Activated CD4-positive, alpha-beta T cell treated with anti-CD3 and anti-CD28 coated beads, Interleukin-2, amount 10 ng/mL, durations not matched to agents 24 days and 14 days (primary cell): ENCODE measurements at regions not wholly inside any gene's neighbourhood (a gene's known extent, or its start where the extent isn't known, plus 50 kb on each side); places are given as distances from the start of the nearest gene placed in this dataset.

ENCODE experiments used
- DNase-seq: peaks from one replicate; pipeline ENCODE4 v3.0.0; 2022
- H3K27ac Mint-ChIP-seq: one replicate; pipeline ENCODE4 v1.8.0; 2022; ENCODE audit warnings: mild to moderate bottlenecking, mixed read lengths
- H3K27me3 Mint-ChIP-seq: one replicate; pipeline ENCODE4 v1.8.0; 2022; ENCODE audit warnings: mixed read lengths
- H3K36me3 Mint-ChIP-seq: one replicate; pipeline ENCODE4 v1.8.0; 2022; ENCODE audit warnings: low read depth, mild to moderate bottlenecking, mixed read lengths
- H3K4me1 Mint-ChIP-seq: one replicate; pipeline ENCODE4 v1.8.0; 2021; ENCODE audit warnings: mixed read lengths
- H3K4me3 Mint-ChIP-seq: one replicate; pipeline ENCODE4 v1.8.0; 2022; ENCODE audit warnings: mild to moderate bottlenecking, moderate library complexity, mixed read lengths
- H3K9me3 Mint-ChIP-seq: one replicate; pipeline ENCODE4 v1.8.0; 2021; ENCODE audit warnings: mixed read lengths
- intact Hi-C: fragments of 100-400 bp; cut with micrococcal nuclease; formaldehyde crosslinking; loops from one replicate; pipeline ENCODE4 v1.15.1; 2023

DNA sequence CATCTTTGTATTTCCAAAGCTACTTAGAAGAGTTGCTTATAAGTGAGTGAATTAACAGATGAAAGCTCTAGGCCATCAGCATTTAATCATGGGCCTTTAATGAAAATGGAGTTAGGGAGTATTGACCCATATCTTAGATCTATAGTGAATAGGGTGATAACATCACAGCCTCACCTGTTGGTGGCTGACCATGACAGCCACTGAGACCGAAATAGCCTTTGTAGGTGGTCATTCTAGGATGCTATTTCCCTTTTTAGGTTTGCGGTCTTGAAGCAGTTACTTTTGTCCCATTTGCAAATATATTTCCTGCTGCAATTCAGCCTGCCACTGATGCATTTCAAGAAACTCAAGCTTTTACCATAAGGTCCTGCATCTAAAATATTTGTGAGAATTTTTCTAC is 410.1 kb upstream of the LYPLAL1 start:
- H3K27ac Mint-ChIP-seq: no peak overlapping the region
- no peaks in the 10 kb centered on the region for H3K36me3 Mint-ChIP-seq
- H3K9me3 Mint-ChIP-seq: no peaks in the 10 kb centered on the region
- H3K4me1 Mint-ChIP-seq: no peaks in the 10 kb centered on the region
- H3K4me3 Mint-ChIP-seq: no peak overlapping the region
- intact Hi-C loops: no loop called here
- no peaks in the 10 kb centered on the region for H3K27me3 Mint-ChIP-seq
- DNase-seq: no peak

DNA sequence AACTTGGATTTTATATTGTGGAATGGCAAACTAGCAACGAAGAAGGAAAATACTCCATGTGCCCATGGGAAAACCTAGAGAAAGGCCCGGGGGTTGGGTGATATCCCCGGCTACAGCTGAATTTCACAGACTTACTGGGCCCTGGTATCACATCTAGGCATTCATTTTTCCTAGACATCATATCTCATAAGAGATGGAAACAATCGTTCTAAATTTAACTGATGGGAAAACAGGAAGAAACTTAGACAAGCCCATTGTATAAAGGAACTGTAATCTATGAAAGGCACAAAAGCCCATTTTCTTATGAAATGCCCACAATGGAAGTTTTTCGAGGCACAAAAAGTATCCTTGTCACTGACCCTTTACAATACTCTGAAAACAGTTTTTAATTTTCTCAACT is 407.9 kb upstream of the LYPLAL1 start:
- Mint-ChIP-seq H3K4me3 (no peak overlapping the region), H3K4me1 (no peaks in the 10 kb centered on the region), H3K27me3 (no peaks in the 10 kb centered on the region), H3K27ac (no peak overlapping the region), H3K36me3 (no peaks in the 10 kb centered on the region), H3K9me3 (no peaks in the 10 kb centered on the region)
- intact Hi-C loops: no loop called here
- no peak for DNase-seq

DNA sequence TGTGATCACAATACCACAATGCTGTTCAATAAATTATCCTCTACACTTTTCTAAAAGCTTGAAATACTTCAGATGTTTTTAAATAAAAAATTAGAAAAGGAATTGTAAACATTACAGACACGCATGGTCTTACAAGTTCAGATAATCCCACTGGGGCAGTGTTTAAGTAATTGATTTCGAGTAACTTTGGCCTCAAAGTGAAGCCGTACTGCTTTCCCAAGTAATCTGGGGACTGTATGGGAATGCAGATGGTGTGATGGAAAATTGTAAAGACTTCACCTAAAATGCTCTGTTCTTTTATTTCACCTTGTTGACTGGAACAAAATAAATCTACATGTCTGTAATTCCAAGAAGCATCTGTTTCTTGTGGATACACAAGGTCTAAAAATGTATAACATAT is 401.7 kb upstream of the LYPLAL1 start:
- Mint-ChIP-seq H3K9me3 (no peaks in the 10 kb centered on the region), H3K36me3 (no peaks in the 10 kb centered on the region), H3K27me3 (no peaks in the 10 kb centered on the region), H3K27ac (no peak overlapping the region), H3K4me3 (no peak overlapping the region), H3K4me1 (no peaks in the 10 kb centered on the region)
- DNase-seq: no peak
- intact Hi-C loops: no loop called here

DNA sequence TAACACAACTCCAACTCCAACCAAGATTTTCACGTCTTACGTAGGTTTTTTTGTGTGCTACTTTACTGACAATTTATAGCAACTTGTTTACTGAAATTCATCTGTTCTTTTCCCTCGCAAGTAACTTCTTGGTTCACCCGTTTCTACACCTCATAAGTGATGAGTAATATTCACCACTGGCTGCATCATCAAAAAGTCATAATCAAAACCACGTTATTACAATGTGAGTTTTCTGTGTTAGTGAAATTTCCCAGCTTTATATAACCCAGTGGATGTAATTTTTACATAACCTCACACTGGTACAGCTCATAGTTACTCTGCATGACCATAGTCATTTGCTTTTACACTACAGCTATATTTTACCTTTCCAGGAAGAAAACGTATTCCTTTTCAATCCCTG is 401.1 kb upstream of the LYPLAL1 start:
- H3K27me3 Mint-ChIP-seq: no peaks in the 10 kb centered on the region
- intact Hi-C loops: no loop called here
- no peak for DNase-seq
- no peaks in the 10 kb centered on the region for H3K4me1 Mint-ChIP-seq
- H3K9me3 Mint-ChIP-seq: no peaks in the 10 kb centered on the region
- no peaks in the 10 kb centered on the region for H3K36me3 Mint-ChIP-seq
- H3K4me3 Mint-ChIP-seq: no peak overlapping the region
- H3K27ac Mint-ChIP-seq: no peak overlapping the region

DNA sequence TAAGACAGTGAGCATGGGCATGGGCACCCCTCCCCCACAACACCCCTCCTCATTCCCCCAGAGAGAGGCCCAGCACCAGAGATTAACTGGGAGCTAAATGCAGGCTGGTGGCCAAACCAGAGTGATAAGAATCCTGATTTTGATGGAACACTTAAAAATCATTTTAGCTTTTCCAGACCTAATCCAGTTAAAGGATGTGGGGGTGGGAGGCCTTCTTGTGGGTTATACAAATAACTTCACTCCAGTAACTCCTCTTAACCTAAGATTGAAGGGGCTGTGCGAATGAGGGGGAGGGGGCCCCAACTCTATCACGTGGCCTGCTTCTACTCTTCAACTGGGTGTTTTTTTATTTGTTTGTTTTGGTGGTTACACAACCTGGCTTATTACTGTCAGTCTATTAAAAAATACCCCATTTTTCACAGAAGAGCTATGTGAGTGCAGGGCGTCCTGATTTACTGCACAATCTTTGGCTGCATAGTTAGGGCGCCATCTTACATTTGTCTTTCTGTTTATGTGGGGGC is 398.1 kb upstream of the LYPLAL1 start:
- Mint-ChIP-seq H3K27me3 (no peaks in the 10 kb centered on the region), H3K4me1 (no peaks in the 10 kb centered on the region), H3K36me3 (no peaks in the 10 kb centered on the region), H3K27ac (no peak overlapping the region), H3K4me3 (no peak overlapping the region), H3K9me3 (no peaks in the 10 kb centered on the region)
- intact Hi-C loops: no loop called here
- no peak for DNase-seq

DNA sequence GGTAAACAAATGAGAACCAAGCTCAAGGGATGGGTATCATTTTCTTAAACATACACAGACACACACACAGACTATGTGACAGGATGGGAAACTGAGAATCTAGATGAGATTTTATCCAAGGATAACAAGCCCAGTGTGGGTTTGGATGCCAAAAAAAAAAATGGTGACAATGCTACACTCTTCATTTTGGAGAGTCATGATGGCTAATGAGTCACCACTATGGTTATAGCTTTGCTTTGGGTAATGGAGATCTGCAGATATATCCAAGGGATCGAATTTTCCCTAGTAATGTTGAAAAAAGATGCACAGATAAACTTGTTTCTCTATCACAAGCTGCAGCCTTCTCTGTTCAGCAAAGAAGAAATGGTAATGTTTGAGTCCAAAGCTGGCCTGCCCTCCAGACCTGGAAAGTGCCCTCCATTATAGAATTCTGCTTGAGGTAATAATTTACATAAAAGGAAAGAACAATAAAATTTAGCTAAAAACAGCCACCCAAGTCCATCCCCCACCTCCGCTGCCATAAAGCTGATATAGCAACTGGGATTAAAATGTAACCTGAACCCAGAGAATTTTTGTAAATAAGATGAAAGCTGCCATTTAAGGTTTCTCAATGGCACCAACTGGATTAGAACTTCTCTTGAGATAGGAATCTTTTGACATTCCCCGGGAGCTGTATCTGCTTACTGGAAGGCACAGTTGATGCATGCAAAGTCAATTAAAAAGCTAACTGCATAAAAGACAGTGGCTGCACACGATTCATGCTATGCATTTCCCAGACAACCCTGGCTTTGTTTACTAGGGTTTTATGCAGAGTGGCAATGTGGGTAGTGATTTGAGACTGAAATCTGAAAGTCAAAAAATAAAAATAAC is 395.2 kb upstream of the LYPLAL1 start:
- Mint-ChIP-seq H3K4me1 (no peaks in the 10 kb centered on the region), H3K27me3 (no peaks in the 10 kb centered on the region), H3K27ac (no peak overlapping the region), H3K4me3 (no peak overlapping the region), H3K9me3 (no peaks in the 10 kb centered on the region), H3K36me3 (no peaks in the 10 kb centered on the region)
- DNase-seq: no peak
- intact Hi-C loops: no loop called here

DNA sequence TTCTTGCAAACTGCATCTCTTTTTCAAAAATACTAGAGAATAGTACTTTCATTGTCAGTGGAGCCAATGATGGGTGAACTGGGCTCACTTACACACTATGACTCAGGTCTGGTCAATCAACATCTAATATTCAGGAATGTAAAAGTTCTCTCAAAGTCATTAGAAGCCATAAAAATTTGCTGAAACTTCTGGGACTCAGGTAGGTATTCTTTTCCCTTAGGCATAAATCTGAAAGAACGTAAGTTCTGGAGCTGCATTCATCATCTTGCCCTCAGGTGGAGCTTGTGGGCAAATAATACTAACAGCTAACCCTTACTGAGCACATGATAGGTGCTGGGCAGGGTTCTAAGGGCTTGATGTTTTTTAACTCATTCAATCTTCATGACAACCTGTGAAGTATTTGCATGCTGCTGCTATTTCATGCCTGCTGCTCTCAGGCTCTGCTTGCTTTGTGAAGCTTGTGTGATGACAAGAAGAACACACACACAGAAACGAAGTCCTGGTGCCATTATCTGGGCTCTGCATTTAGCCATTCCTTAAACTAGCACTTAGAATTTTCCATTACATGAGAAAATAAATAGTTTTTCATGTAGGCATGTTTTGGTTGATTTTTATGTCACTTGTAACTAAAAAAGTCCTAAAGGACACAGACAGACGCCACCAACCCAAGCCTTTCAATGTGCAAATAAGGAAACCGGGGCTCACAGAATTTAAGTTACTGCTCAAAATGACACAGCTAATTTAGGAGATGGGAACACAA is 394.2 kb upstream of the LYPLAL1 start:
- H3K9me3 Mint-ChIP-seq: no peaks in the 10 kb centered on the region
- H3K27ac Mint-ChIP-seq: no peak overlapping the region
- H3K4me3 Mint-ChIP-seq: no peak overlapping the region
- intact Hi-C loops: no loop called here
- no peaks in the 10 kb centered on the region for H3K36me3 Mint-ChIP-seq
- no peaks in the 10 kb centered on the region for H3K4me1 Mint-ChIP-seq
- no peaks in the 10 kb centered on the region for H3K27me3 Mint-ChIP-seq
- DNase-seq: no peak

DNA sequence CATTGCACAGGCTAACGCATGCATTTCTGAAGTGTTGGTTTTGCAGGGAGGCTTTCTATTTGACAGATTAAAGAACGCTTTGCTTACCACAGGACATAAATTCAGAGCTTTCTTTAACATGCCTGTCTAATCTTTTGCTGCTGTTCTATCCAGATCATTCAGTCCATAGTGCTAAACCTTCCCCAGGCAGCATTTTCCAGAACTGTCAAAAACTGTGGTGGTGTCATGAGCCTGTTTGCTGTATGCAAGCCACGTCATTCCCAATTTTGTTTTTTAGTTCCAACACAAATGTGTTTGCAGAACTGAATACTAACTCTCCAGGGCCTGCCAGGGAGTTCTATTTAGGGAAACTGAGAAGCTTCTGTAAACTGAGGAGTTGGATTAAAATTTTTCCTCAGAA is 390.5 kb upstream of the LYPLAL1 start:
- Mint-ChIP-seq H3K27me3 (no peaks in the 10 kb centered on the region), H3K4me3 (no peak overlapping the region), H3K4me1 (no peaks in the 10 kb centered on the region), H3K9me3 (no peaks in the 10 kb centered on the region), H3K27ac (no peak overlapping the region), H3K36me3 (no peaks in the 10 kb centered on the region)
- no peak for DNase-seq
- intact Hi-C loops: no loop called here

DNA sequence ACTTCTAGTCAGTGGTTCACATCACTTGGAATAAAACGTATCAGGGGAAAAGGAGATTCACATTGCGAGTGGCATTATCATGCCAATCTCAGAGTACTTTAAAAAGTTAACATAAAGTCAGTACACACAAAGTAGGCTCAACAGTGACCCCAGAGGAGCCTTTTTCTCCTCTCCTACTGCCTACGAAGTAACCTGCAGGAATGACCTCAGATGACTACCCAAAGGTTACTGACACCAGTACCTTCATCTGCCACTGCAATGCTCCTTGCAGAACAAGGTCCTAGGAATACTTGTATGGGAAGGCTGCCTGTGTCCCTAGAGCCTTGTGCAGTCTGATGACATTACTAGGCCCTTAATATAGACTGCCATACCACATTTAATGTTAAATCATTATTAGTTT is 389.8 kb upstream of the LYPLAL1 start:
- no peaks in the 10 kb centered on the region for H3K36me3 Mint-ChIP-seq
- H3K27me3 Mint-ChIP-seq: no peaks in the 10 kb centered on the region
- no peaks in the 10 kb centered on the region for H3K4me1 Mint-ChIP-seq
- intact Hi-C loops: no loop called here
- no peak for DNase-seq
- H3K9me3 Mint-ChIP-seq: no peaks in the 10 kb centered on the region
- no peak overlapping the region for H3K27ac Mint-ChIP-seq
- no peak overlapping the region for H3K4me3 Mint-ChIP-seq

DNA sequence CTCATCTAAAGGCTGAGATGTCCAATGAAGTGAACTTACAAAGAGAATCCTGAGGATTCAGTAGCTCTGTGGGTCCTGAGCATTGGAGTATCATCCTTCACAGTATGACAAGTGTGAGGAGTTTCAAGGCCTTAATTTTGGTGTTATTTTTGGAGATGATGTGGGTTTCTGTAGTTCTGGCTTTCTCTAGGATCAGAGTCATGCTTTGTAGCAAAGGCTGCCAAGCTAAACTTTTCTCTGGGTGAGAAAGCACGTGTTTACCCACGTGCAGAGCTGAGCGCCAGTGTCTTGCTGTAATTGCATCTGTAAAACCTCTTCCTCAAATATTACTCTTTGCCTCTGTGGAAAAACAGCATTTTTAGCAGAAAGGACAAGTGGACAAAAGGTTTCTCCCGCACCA is 387.8 kb upstream of the LYPLAL1 start:
- H3K4me3 Mint-ChIP-seq: no peak overlapping the region
- H3K4me1 Mint-ChIP-seq: no peaks in the 10 kb centered on the region
- intact Hi-C loops: no loop called here
- no peaks in the 10 kb centered on the region for H3K9me3 Mint-ChIP-seq
- no peaks in the 10 kb centered on the region for H3K36me3 Mint-ChIP-seq
- no peak overlapping the region for H3K27ac Mint-ChIP-seq
- H3K27me3 Mint-ChIP-seq: no peaks in the 10 kb centered on the region
- no peak for DNase-seq

DNA sequence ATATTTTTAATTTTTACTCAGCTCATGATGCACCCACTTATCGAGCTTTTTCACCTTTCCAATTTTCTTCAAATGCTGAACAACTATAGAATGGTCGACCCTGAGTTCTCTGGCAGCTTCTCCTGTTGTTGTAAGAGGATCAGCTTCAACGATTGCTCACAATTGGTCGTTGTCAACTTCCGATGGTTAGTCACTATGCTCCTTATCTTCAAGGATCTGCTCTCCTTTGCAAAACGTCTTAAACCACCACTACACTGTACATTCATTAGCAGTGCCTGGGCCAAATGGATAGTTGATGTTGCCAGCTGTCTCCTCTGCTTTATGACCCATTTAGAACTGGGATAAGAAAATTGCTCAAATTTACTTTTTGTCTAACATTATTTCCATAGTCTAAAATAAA is 385.9 kb upstream of the LYPLAL1 start:
- Mint-ChIP-seq H3K27me3 (no peaks in the 10 kb centered on the region), H3K27ac (no peak overlapping the region), H3K4me1 (no peaks in the 10 kb centered on the region), H3K4me3 (no peak overlapping the region), H3K36me3 (no peaks in the 10 kb centered on the region), H3K9me3 (no peaks in the 10 kb centered on the region)
- no peak for DNase-seq
- intact Hi-C loops: no loop called here

DNA sequence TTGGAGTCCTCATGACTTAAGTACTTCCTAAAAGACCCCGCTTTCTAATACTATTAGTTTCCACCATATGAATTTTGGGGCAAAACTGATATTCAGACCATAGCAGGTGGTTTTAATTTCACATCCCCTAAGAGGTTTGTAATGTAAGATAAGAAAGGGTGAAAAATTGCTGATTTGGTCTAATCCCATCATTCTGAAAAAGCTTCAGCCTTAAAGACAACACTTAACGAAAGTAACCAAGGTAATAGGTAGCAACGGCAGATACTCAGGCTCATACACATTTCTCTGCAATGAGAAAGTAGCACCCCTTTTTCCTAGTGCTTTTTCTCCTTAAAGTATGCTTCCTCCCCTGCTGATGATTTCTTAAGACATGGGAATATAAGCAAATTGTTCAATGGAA is 376.9 kb upstream of the LYPLAL1 start:
- intact Hi-C loops: no loop called here
- no peak overlapping the region for H3K27ac Mint-ChIP-seq
- no peak overlapping the region for H3K4me3 Mint-ChIP-seq
- no peaks in the 10 kb centered on the region for H3K9me3 Mint-ChIP-seq
- no peaks in the 10 kb centered on the region for H3K27me3 Mint-ChIP-seq
- no peaks in the 10 kb centered on the region for H3K36me3 Mint-ChIP-seq
- no peaks in the 10 kb centered on the region for H3K4me1 Mint-ChIP-seq
- no peak for DNase-seq

DNA sequence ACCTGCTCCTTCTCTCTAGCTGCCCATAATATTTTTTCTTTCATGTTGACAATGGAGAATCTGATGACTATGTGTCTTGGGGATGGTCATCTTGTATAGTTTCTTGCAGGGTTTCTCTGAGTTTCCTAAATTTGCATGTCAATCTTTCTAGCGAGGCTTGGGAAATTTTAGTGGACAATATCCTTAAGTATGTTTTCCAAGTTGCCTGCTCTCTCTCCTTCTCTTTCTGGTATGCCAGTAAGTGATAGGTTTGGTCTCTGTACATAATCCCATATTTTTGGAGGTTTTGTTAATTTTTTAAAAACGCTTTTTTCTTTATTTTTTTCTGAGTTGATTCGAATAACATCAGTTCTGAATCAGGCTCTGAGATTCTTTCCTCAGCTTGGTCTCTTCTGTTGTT is 370.9 kb upstream of the LYPLAL1 start:
- Mint-ChIP-seq H3K9me3 (no peaks in the 10 kb centered on the region), H3K4me1 (no peaks in the 10 kb centered on the region), H3K4me3 (no peak overlapping the region), H3K36me3 (no peaks in the 10 kb centered on the region), H3K27ac (no peak overlapping the region), H3K27me3 (no peaks in the 10 kb centered on the region)
- intact Hi-C loops: no loop called here
- no peak for DNase-seq

DNA sequence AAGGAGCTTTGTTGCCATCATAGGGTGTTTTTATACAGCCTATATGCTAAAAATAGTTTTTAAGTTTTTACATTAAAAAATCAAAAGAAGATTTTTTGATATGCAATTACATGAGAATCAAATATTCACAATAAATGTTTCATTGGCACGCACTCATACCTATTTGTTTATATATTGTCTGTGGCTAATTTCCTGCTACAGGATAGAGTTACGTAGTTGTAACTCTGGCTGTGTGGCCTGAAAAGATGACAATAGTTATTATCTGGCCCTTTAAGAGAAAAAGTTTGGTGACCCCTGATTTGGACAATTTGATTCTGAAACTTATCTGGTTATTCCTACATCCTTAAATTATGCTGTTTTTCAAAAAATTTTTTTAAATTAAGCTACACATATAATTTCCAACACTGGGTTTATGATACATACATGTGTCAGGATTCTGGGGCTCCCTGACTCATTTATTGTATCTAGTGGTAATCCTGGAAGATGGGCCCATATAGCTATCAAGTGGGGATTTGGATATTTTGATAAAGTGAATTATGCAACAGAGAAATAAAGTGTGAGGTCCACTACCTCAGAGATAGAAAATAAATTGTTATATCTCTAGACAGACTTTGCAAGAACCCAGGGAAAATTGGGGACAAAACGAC is 370.2 kb upstream of the LYPLAL1 start:
- no peaks in the 10 kb centered on the region for H3K4me1 Mint-ChIP-seq
- H3K4me3 Mint-ChIP-seq: no peak overlapping the region
- no peak for DNase-seq
- H3K36me3 Mint-ChIP-seq: no peaks in the 10 kb centered on the region
- H3K27me3 Mint-ChIP-seq: no peaks in the 10 kb centered on the region
- no peak overlapping the region for H3K27ac Mint-ChIP-seq
- intact Hi-C loops: no loop called here
- H3K9me3 Mint-ChIP-seq: no peaks in the 10 kb centered on the region
